RWPE2 (cell line): ENCODE measurements at regions not wholly inside any gene's neighbourhood (a gene's known extent, or its start where the extent isn't known, plus 50 kb on each side); places are given as distances from the start of the nearest gene placed in this dataset.

Source experiments
- ATAC-seq: fragments of 200-7000 bp; cut with Tn5 transposase; 3 replicates; pipeline ENCODE4 v1.9.1; 2021; ENCODE audit warnings: low read depth
- DNase-seq: peaks from one replicate; pipeline ENCODE4 v3.0.0-alpha.2; 2020; ENCODE audit warnings: low spot score
- H3K27ac ChIP-seq: fragments of 450-650 bp; 2 replicates; pipeline ENCODE4 v1.5.1; 2017; ENCODE audit warnings: mild to moderate bottlenecking; ENCODE audit not compliant: poor library complexity, severe bottlenecking
- H3K27me3 ChIP-seq: fragments of 250-450 bp; sonication (Bioruptor Pico); 2 replicates; pipeline ENCODE4 v1.5.1; 2021; ENCODE audit warnings: mild to moderate bottlenecking, moderate library complexity; ENCODE audit not compliant: insufficient read depth, poor library complexity, severe bottlenecking
- H3K36me3 ChIP-seq: fragments of 250-450 bp; sonication (Bioruptor Pico); 2 replicates; pipeline ENCODE4 v1.5.1; 2020; ENCODE audit warnings: low read depth, mild to moderate bottlenecking, moderate library complexity
- H3K4me1 ChIP-seq: fragments of 250-450 bp; sonication (Bioruptor Pico); 2 replicates; pipeline ENCODE4 v1.5.1; 2021; ENCODE audit warnings: mild to moderate bottlenecking, moderate library complexity; ENCODE audit not compliant: insufficient read depth, poor library complexity, severe bottlenecking
- H3K4me3 ChIP-seq: fragments of 250-450 bp; sonication (Bioruptor Pico); 2 replicates; pipeline ENCODE4 v1.5.1; 2021; ENCODE audit warnings: mild to moderate bottlenecking, moderate library complexity; ENCODE audit not compliant: severe bottlenecking
- H3K9me3 ChIP-seq: fragments of 250-450 bp; sonication (Bioruptor Pico); 2 replicates; pipeline ENCODE4 v1.5.1; 2021; ENCODE audit warnings: mild to moderate bottlenecking, moderate library complexity; ENCODE audit not compliant: severe bottlenecking
- TF ChIP-seq, protein P1 (sequence below): fragments of 450-650 bp; IDR thresholded peaks from one replicate; pipeline ENCODE4 v1.5.1; 2017; ENCODE audit warnings: mild to moderate bottlenecking, moderate library complexity; ENCODE audit not compliant: poor library complexity, severe bottlenecking

GRCh38 chr1:5308249-5308648, 653.8 kb downstream of the AJAP1 start:
- no peaks in the 10 kb centered on the region for H3K27me3 ChIP-seq
- TF ChIP-seq, protein P1, sequence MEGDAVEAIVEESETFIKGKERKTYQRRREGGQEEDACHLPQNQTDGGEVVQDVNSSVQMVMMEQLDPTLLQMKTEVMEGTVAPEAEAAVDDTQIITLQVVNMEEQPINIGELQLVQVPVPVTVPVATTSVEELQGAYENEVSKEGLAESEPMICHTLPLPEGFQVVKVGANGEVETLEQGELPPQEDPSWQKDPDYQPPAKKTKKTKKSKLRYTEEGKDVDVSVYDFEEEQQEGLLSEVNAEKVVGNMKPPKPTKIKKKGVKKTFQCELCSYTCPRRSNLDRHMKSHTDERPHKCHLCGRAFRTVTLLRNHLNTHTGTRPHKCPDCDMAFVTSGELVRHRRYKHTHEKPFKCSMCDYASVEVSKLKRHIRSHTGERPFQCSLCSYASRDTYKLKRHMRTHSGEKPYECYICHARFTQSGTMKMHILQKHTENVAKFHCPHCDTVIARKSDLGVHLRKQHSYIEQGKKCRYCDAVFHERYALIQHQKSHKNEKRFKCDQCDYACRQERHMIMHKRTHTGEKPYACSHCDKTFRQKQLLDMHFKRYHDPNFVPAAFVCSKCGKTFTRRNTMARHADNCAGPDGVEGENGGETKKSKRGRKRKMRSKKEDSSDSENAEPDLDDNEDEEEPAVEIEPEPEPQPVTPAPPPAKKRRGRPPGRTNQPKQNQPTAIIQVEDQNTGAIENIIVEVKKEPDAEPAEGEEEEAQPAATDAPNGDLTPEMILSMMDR, result no peak
- no peak for ATAC-seq
- H3K9me3 ChIP-seq, result no peaks in the 10 kb centered on the region
- no peak for DNase-seq
- no peak overlapping the region for H3K27ac ChIP-seq
- no peaks in the 10 kb centered on the region for H3K36me3 ChIP-seq
- no peak overlapping the region for H3K4me3 ChIP-seq
- H3K4me1 ChIP-seq, result no peaks in the 10 kb centered on the region

DNA sequence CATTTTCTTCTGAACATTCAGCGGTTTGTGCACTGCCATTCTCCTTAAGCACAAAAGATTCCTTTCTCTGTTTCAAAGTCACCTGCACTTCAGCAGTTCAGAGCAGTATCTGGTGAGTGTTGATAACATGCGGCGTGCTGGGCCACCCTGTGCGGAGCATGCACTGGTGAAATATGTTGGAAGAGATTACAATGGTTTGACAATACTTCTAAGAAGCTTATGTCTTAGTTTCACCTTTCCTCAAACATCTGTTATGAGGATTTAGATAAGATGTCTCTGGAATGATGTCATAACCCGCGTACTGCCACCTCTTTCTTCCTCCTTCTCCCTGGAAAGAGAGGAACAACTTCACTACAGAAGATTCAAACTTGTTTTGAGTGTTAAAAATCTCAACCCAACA, 650.3 kb downstream of the AJAP1 start:
- Histone ChIP-seq H3K27ac (no peak overlapping the region), H3K9me3 (no peaks in the 10 kb centered on the region), H3K27me3 (no peaks in the 10 kb centered on the region), H3K4me1 (no peaks in the 10 kb centered on the region), H3K36me3 (no peaks in the 10 kb centered on the region), H3K4me3 (no peak overlapping the region)
- TF ChIP-seq, protein P1, result no peak
- no peak for DNase-seq
- no peak for ATAC-seq

GRCh38 chr1:5298376-5298775, 644.0 kb downstream of the AJAP1 start:
- TF ChIP-seq, protein P1, result no peak
- DNase-seq (no peak), ATAC-seq (no peak)
- Histone ChIP-seq H3K36me3 (no peaks in the 10 kb centered on the region), H3K9me3 (no peaks in the 10 kb centered on the region), H3K4me3 (no peak overlapping the region), H3K4me1 (no peaks in the 10 kb centered on the region), H3K27me3 (peaks cover 16% of the 10 kb centered on the region), H3K27ac (no peak overlapping the region)

- no peak overlapping the region for H3K27ac ChIP-seq
- no peaks in the 10 kb centered on the region for H3K9me3 ChIP-seq
- H3K27me3 ChIP-seq, result peaks cover 16% of the 10 kb centered on the region
- ATAC-seq (no peak), DNase-seq (no peak)
- no peaks in the 10 kb centered on the region for H3K4me1 ChIP-seq
- H3K36me3 ChIP-seq, result no peaks in the 10 kb centered on the region
- TF ChIP-seq, protein P1, result no peak
- no peak overlapping the region for H3K4me3 ChIP-seq
Measured at GRCh38 chr1:5297886-5298239, 643.5 kb downstream of the AJAP1 start.

GRCh38 chr1:5297180-5297885, 642.9 kb downstream of the AJAP1 start:
- H3K36me3 ChIP-seq, result no peaks in the 10 kb centered on the region
- no peaks in the 10 kb centered on the region for H3K9me3 ChIP-seq
- no peak for DNase-seq
- H3K4me1 ChIP-seq, result no peaks in the 10 kb centered on the region
- TF ChIP-seq, protein P1, result no peak
- H3K27me3 ChIP-seq, result peaks cover 16% of the 10 kb centered on the region
- H3K27ac ChIP-seq, result no peak overlapping the region
- H3K4me3 ChIP-seq, result no peak overlapping the region
- ATAC-seq, result no peak
